Neutrophil (primary cell): ENCODE measurements at regions not wholly inside any gene's neighbourhood (a gene's known extent, or its start where the extent isn't known, plus 50 kb on each side); places are given as distances from the start of the nearest gene placed in this dataset.

Source experiments
- H3K27ac ChIP-seq: fragments of 200-600 bp; sonication (generic); 2 replicates; pipeline ENCODE4 v1.5.1; 2016; ENCODE audit warnings: mild to moderate bottlenecking, moderate library complexity
- H3K27me3 ChIP-seq: fragments of 200-600 bp; sonication (generic); 2 replicates; pipeline ENCODE4 v1.6.0; 2016; ENCODE audit warnings: mild to moderate bottlenecking
- H3K36me3 ChIP-seq: fragments of 200-600 bp; sonication (generic); 2 replicates; pipeline ENCODE4 v1.5.1; 2017
- H3K4me1 ChIP-seq, 2 experiments: fragments of 200-600 bp in 1 of 2; sonication (generic) in 1 of 2; 1 replicate in 1 of 2; 2 replicates in 1 of 2; pipeline versions ENCODE4 v1.5.1 to v1.6.1; 2013 to 2016; ENCODE audit warnings: low read depth in 1 of 2, low read length in 1 of 2, mild to moderate bottlenecking in 1 of 2, moderate library complexity in 1 of 2; ENCODE audit not compliant: control insufficient read depth in 1 of 2, insufficient read depth in 1 of 2
- H3K4me3 ChIP-seq, 2 experiments: fragments of 200-600 bp in 1 of 2; sonication (generic) in 1 of 2; 1 replicate in 1 of 2; 2 replicates in 1 of 2; pipeline ENCODE4 v1.5.1; 2013 to 2016; ENCODE audit warnings: low read depth in 1 of 2, low read length in 1 of 2, mild to moderate bottlenecking in 1 of 2, moderate library complexity in 1 of 2
- H3K9me3 ChIP-seq: fragments of 200-600 bp; sonication (generic); 2 replicates; pipeline ENCODE4 v1.5.1; 2016
- CTCF ChIP-seq: fragments of 200-600 bp; sonication (generic); IDR thresholded peaks from 2 replicates; pipeline ENCODE4 v1.5.1; 2016; ENCODE audit warnings: antibody characterized with exemption

DNA sequence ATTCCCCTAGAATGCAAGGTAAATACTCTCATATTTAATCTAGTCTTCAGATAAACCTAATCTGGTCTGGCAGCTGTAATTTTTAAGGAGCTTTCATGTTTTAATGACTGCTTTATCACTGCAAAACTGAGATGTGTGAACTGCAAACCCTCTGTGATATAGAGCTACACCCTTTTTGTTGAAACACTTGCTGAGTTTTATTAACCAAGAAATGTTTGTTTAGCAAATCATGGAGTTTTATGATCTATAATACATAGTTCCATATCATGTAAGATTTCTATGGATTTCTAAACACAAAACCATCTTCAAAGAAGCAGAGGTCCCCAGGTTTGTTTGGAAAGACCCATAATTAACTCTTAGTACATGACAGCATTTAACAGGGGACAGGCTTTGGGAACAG is 126.4 kb downstream of the BTC start:
- Histone ChIP-seq H3K4me1 (peaks cover 5 to 8% of the 10 kb centered on the region in 2 experiments), H3K27me3 (no peaks in the 10 kb centered on the region), H3K36me3 (no peaks in the 10 kb centered on the region), H3K27ac (no peak overlapping the region), H3K4me3 (no peak overlapping the region), H3K9me3 (no peaks in the 10 kb centered on the region)
- no peak for TF ChIP-seq CTCF

DNA sequence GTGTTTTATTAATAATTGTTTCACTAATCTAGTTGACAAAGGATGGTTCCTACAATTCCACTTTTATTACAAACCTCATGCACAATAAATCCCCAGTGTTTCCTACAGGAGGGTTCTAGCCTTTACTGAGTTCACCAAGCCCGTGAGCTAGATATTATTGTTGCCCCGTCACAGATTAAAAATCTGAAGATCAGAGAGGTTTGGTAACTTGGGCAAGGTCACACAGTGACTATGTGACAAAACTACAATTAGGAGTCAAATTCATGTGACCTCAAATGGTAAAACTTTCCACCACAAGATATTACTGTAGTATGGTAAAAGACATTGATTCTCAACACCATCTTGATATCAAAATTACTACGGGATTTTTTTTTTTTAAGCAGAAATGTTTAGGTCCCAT is 124.6 kb downstream of the BTC start:
- no peak for TF ChIP-seq CTCF
- no peak overlapping the region for H3K4me3 ChIP-seq
- H3K4me1 ChIP-seq, result peaks cover 5 to 8% of the 10 kb centered on the region in 2 experiments
- no peak overlapping the region for H3K27ac ChIP-seq
- no peaks in the 10 kb centered on the region for H3K27me3 ChIP-seq
- no peaks in the 10 kb centered on the region for H3K9me3 ChIP-seq
- no peaks in the 10 kb centered on the region for H3K36me3 ChIP-seq

DNA sequence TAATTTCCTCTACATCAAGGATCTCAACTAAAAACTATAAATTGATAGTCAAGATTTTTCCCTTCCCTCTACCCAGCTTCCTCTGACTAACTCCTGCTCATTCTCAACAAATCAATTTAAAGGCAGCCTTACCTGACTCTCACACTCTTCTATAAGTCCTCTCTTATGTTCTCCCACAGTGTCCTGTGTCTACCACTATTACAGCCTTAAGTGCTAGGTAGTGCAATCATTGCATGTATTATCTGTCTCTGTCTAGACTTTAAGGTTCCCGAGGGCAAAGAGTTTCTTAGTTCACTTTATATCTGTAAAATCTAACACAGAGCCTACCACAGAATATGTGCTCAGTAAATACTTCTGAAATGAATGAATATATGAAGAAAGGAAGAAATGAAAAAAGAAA is 123.7 kb downstream of the BTC start:
- Histone ChIP-seq H3K27me3 (no peaks in the 10 kb centered on the region), H3K9me3 (no peaks in the 10 kb centered on the region), H3K4me1 (peaks cover 5 to 8% of the 10 kb centered on the region in 2 experiments), H3K4me3 (no peak overlapping the region), H3K27ac (no peak overlapping the region), H3K36me3 (no peaks in the 10 kb centered on the region)
- no peak for TF ChIP-seq CTCF

- Histone ChIP-seq H3K27me3 (no peaks in the 10 kb centered on the region), H3K4me1 (peaks cover 5 to 8% of the 10 kb centered on the region in 2 experiments), H3K27ac (no peak overlapping the region), H3K36me3 (no peaks in the 10 kb centered on the region), H3K4me3 (no peak overlapping the region), H3K9me3 (no peaks in the 10 kb centered on the region)
- no peak for TF ChIP-seq CTCF
These were observed 123.1 kb downstream of the BTC start for GRCh38 chr4:74671080-74671698.

DNA sequence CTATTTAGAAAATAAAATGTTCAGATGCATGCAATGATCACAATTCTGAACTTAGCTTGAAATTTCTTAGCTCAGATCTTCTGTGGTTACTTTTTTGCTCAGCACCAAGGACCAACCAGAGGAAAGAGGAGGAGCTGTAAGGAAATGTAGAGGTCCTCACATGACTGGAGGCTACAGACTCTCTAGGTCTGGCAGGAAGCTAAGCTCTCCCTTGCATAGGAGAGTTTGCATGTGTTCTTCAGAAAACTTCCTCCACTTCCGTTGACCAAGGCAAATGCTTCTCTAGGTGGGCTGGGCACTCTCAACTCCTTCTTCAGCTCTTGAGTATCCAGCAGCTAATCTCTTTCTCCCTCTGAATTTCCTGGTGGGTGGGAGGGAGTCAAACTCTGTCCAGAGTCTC is 119.6 kb downstream of the BTC start:
- Histone ChIP-seq H3K27me3 (no peaks in the 10 kb centered on the region), H3K36me3 (no peaks in the 10 kb centered on the region), H3K4me1 (peaks cover 5 to 8% of the 10 kb centered on the region in 2 experiments), H3K4me3 (no peak overlapping the region), H3K27ac (no peak overlapping the region), H3K9me3 (no peaks in the 10 kb centered on the region)
- TF ChIP-seq CTCF, result no peak
